GF-D8 (cell line): ENCODE measurements at regions not wholly inside any gene's neighbourhood (a gene's known extent, or its start where the extent isn't known, plus 50 kb on each side); places are given as distances from the start of the nearest gene placed in this dataset.
"Not testable (repeated sequence)": the region's sequence is repeated elsewhere in the genome, so short reads cannot be mapped to it uniquely, and the experiment has no call there.

Experiments
- DNase-seq: peaks from one replicate; lab custom pipeline; 2025; lab: John Stamatoyannopoulos, UW

DNA sequence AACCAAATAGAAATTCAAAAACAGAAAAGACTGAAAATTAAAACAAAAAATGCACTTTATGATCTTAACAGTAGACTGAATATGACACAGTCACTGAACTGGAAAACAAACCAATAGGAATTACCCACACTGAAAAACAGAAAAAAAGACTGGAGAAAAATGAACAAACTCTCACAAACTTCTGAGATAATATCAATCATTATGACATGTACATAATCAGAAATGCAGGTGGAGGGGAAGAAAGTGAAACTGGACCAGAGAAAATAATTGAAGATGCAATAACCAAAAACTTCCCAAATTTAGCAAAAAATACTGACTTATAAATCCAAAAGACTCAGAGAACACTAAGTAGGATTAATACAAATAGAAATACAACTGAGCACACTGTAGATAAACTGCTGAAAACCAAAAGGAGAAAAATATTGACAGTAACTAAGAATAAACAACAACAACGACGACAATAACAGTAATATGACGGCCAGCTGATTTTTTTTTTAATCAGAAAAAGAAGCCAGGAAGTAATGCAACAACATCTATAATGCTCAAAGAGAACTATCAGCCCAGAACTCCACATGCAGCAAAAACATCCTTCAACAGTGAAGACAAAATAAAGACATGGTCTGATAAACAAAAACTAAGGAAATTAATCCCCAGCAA, 108.1 kb downstream of the ZFAND4 start:
- DNase-seq: no peak

DNA sequence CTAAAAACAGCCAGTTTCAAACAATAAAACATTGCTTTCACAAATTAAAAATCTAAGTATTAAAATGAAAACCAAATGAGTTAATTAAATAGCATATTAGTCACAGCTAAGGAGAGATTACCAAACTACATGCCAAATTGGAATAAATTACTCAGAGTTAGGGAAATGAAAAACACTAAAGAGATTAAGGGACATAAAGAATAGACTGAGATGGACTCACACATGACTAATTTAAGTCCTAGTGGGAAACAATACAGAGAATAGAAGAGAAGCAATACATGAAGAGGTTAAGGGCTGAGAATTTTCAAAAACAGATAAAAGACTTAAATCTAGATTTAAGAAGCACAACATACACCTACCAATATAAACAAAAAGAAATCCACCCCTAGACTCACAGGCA, 110.6 kb downstream of the ZFAND4 start:
- no peak for DNase-seq

DNA sequence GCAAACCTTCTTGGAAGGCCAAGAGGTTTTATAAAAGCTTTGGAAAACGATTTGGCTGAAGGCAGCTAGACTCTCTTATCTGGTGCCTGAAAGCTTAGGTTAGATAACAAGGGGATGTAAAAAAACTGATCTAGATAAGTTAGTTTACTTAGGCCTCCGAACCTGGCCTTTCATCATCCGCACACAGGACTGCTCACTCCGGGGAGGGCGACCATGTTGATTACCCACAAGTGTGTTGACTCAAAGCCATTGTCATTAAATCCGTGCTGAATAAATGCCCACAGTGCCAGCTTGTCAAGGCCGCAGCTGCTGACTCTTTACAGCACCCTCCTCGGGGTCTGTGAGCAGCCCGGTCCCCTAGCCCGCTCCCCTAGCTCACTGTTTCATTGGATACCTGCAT, 112.3 kb downstream of the ZFAND4 start:
- DNase-seq: no peak

DNA sequence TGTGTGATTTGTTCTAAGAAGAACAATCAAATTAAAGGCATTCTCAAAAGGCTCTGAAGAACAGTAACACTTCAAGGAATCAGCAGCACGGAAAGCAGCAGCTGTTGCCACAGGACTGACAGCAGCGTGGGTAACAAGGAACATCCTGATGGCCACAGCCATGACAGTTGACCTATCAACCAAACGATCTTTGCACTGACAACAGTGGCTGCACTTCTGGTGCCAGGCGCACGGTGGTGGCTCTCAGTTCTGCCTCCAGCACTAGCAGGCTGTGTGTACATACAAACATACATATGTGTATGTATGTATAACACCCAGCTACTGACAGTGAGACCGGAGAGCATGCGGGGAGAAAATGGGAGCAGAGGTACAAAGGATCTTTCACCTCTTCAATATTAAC, 114.1 kb downstream of the ZFAND4 start:
- DNase-seq: peak; percentile 76

DNA sequence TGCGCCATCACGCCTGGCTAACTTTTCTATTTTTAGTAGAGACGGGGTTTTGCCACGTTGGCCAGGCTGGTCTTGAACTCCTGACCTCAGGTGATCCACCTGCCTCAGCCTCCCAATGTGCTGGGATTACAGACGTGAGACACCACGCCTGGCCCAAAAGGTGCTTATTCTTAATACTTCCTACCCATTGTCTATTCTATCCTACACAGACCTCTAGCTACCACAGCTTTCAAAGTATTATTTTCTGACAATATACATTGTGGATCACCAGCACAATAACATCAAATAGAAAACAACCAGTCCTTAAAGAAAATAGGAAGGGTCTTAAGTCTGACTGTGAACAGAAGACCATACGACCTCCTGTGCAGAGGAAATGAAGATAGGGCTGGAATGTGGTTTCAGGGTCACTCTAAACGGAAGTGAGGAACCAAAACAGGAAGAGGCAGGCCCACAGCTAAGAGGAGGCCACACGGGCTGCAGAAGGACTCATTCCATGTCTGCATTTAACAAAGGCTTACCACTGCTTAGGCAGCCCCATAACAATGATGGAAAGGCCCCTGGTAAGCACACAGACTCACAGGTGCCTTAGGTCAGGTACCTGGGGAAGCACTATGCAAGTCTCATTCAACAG, 115.2 kb downstream of the ZFAND4 start:
- DNase-seq: peak; percentile 87

DNA sequence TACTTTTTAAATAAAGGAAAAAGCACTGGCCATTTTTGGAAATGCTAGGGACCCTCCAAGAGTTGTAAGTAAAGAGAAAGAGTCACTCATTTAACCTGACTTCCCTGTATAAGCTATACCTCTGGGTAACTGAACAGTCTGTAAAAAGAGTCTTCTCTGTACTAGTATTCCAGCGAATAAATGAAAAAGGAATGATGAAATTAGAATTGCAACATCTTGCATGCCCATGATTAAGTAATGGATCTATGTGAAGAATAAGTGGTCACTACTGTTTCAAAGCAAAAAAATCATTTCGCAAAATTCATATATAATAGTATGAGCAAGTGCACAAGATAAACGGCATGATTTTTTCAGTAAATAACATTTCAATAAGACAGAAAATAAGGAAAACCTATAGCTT, 116.8 kb downstream of the ZFAND4 start:
- DNase-seq: no peak

DNA sequence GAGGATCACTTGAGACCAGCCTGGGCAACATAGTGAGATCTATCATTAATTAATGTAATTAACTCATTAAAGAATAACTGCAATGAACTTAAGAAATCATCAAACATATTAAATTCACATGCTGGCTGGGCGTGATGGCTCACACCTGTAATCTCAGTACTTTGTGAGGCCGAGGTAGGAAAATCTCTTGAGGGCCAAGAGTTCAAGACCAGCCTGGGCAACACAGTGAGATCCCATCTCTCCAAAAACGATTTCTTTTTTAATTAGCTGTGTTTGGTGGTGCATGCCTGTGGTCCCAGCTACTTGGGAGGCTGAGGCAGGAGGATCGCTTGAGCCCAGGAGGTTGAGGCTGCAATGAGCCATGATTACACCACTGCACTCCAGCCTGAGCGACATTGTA, 117.2 kb downstream of the ZFAND4 start:
- not testable (repeated sequence) for DNase-seq

DNA sequence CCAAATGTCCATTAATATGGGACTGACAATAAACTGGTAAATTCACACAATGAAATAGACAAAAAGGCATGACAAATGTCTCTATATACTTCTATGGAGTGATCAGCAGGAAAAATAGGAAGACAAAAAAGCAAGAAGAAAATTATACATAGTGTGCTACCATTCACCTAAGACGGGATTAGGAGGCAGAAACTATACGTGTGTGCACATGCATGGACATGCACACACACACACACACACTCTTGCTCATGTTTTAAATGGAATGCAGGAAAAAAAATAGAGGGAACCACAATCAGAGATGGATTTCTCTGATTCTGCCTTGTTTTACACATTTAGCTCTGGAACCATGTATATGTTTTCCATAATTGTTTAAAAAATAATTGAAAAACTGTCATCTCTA, 119.0 kb downstream of the ZFAND4 start:
- DNase-seq: no peak

DNA sequence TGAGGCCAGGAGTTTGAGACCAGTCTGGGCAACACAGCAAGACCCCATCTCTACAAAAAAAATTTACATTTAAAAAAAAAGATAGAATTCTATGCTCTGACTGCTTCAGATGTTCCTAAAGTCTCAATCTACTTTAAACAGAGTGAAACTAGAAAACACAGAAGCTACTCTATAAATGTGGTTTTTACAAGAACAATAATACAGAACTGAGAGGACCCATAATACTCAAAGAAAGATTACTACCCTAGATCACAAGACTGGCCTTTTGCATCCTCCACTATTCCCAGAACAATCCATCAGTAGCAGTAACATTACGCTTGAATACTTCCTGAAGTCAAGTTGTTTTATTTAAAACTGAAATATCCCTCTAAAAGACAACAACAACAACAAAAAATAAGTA, 119.4 kb downstream of the ZFAND4 start:
- no peak for DNase-seq

DNA sequence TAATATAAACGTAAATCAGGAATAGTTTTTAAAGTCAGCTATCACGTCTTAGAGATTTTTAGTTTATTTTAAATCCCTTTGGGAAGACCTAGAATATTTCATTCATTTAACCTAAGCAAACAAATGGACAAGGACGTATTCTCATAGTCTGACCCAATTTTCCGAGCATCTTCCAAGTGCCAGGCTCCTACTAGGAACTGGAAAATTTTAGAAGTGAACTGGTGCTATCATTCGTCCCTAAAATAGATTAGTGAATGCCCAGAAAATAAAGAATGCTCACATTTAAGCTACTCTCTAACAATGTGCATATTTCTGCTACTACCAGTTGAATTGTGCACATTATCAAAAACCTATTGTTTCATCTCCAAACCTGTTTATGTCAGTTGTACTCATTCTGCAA, 120.1 kb downstream of the ZFAND4 start:
- no peak for DNase-seq

DNA sequence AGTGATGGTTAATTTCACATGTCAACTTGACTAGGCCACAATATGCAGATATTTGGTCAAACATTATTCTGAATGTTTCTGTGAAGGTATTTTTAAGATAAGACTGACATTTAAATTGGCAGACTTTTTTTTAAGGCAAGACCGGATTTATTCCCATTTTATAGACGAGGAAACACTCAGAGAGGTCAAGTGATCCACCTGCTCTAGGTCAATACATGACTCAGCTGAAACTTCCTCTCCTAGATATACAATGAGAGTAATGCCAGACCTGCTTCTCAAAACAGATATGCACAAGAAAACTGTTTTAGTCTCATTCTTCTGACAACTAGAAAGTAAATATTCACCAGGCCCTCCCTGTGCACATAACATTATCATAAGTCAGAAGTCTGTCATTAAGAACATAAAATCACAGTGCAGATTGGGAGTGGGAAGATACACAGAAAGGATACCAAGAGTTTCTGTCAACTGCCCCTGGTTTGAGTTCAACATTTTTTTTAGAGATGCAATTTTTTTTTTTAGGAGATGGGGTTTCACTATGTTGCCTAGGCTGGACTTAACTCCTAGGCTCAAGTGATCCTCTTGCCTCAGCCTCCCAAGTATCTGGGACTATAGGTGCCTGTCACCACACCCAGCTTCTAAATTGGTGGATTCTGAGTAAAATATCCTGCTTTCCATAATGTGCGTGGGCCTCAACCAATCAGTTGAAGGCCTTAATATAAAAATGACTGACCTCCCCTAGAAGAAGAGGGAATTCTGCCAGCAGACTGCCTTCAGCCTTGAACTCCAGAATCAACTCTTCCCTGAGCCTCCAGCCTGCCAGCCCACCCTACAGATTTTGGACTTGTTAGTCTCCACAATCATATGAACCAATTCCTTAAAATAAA, 121.4 kb downstream of the ZFAND4 start:
- no peak for DNase-seq

DNA sequence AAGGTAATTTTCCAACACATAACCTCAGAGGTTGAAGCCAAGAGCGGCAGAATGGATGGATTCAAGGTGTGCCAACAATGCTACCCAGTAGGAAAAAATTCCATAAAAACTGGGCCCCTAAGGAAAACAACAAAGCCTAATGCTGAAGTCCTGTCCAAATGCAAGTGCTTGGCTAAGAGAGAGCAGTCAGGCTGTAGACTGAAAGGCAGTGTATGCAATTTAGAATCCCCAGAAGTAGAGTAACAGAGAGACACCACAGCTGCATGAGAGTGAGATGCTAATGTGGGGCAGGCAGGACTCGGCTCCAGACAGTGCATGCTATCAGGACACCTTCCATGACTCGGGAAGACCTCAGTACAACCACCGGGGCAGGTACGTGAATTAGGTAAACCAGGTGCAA, 124.5 kb downstream of the ZFAND4 start:
- no peak for DNase-seq

DNA sequence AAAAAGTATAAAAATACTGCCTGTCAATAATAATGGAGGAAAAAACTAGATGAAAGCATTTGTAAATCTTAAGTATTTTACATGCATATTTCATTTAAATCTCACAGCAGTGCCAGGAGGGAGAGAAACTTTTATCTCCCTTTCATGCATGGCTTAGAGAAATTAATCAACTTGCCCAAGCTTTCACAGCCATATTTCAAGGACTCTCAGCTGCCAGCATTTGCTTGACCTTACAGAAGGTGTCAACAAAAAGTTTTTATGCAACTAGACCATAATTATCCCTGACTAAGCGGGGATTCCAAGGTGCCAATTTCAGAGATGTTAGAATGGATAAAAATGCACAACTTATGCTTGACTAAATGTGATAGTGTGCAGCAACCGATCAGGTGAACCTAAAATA, 125.4 kb downstream of the ZFAND4 start:
- DNase-seq: no peak

DNA sequence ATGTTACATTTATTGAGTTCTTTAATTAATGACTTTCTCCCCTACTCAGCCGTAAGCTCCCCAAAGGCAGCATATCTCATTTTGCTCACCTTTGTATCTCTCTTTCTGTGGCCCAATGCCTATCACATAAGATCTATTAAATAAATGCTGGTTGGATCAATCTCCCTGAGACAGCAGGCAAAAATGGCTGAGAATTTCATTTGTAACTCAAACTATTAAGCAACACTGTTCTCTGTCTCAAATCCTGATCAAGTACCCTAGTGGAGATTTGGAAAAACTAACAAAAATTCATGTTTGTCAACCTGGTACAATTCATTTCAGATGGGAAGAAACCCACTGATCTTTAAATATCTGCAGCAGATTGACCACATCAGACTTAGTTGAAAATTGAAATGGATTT, 127.4 kb downstream of the ZFAND4 start:
- DNase-seq: no peak

DNA sequence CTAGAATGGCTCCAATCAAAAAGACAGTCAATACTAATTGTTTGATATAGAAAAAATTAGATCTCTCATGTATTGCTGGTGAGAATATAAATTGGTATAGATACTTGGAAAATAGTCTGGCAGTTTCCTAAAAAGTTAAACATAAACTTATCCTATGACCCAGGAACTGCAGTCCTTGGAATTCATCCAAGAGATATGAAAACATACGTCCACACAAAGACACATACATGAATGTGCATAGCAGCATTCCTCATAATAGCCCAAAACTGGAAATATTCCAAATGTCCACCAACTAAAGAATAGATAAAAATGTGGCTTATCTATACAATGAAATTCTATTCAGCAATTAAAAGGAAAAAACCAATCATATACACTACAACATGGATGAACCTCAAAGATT, 128.4 kb downstream of the ZFAND4 start:
- DNase-seq: no peak

DNA sequence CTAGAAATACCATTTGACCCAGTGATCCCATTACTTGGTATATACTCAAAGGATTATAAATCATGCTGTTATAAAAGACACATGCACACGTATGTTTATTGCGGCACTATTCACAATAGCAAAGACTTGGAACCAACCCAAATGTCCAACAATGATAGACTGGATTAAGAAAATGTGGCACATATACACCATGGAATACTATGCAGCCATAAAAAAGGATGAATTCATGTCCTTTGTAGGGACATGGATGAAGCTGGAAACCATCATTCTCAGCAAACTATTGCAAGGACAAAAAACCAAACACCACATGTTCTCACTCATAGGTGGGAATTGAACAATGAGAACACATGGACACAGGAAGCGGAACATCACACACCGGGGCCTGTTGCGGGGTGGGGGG, 131.5 kb downstream of the ZFAND4 start:
- not testable (repeated sequence) for DNase-seq

DNA sequence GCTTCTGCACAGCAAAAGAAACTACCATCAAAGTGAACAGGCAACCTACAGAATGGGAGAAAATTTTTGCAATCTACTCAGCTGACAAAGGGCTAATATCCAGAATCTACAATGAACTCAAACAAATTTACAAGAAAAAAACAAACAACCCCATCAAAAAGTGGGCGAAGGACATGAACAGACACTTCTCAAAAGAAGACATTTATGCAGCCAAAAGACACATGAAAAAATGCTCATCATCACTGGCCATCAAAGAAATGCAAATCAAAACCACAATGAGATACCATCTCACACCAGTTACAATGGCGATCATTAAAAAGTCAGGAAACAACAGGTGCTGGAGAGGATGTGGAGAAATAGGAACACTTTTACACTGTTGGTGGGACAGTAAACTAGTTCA, 132.0 kb downstream of the ZFAND4 start:
- not testable (repeated sequence) for DNase-seq

DNA sequence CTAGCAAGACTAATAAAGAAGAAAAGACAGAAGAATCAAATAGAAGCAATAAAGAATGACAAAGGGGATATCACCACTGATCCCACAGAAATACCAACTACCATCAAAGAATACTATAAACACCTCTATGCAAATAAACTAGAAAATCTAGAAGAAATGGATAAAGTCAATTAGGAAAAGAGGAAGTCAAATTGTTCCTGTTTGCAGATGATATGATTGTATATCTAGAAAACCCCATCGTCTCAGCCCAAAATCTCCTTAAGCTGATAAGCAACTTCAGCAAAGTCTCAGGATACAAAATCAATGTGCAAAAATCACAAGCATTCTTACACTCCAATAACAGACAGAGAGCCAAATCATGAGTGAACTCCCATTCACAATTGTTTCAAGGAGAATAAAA, 133.0 kb downstream of the ZFAND4 start:
- not testable (repeated sequence) for DNase-seq

DNA sequence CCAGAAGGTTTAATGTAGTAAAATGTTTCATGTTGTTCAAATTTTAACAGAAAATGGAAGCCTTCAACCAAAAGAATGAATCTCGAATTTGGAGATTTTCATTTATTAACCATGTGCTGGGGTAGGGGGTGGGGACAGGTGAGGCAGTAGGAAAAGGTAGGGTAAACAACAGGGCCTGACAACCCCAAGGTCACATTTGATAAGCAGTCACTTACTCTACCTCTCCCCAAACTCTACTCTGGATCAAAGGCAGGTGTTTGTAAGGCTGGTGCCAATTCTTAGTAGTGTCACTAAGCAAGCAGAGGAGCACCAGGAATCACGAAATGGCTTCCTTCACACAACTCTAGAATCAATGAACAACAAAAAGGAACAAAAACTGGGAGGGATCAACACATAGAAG, 138.0 kb downstream of the ZFAND4 start:
- no peak for DNase-seq

DNA sequence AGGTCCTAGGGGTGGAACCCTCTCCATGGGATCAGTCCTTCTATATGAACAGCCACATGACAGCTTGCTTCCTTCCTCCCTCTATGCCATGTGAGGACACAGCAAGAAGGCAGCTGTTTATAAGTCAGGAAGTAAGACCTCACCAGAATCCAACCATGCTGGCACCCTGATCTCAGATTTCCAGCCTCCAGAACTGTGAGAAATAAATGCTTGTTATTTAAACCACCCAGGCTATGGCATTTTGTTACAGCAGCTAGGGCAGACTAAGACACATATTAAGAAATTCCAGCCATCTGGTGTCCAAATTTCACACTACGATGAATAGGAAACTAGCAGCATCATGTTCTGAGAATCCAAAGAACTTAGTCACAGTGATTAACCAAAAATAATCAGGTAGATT, 140.1 kb downstream of the ZFAND4 start:
- peak; percentile 49 for DNase-seq

DNA sequence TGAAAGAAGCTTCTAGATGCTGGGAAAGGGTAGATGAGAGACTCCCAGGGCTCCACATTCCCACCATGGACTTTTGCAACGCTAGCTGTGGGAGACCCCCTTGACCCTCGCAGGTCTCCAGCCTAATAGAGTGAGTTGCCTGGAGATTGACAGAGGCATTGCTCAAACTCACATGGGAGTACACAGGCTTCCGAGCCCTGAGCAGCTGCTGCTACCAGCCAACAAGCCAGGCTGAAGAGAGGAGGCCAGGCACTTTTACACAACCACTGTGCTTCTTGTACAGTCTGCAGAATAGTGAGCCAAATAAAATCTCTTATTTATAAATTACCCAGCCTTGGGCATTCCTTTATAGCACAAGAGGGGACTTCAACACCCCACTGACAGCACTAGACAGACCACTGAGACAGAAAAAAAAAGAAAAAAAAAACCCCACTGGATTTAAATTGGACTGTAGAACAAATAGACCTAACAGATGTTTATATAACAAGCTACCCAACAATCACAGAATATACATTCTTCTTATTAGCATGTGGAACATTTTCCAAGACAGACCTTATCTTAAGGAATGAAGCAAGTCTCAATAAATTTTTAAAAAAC, 146.2 kb downstream of the ZFAND4 start:
- DNase-seq: no peak

DNA sequence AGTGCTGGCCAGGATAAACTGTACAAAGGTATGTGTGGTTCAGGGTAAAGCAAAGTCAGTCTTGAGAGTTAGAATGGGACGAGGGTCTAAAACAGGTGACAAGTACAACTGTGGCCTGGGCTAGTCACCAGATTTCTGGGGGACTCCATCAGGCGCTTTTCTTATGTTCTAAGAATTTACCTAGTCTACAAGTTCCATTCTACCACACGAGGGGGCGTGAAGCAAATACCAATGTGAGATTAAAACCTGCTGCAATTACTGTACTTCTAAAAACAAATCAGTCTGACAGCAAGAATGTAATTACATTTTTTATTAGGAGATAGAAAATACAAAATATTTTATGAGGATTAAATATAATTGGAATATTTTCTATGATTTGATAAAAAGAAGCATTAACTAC, 146.5 kb downstream of the ALOX5 start:
- DNase-seq: no peak

DNA sequence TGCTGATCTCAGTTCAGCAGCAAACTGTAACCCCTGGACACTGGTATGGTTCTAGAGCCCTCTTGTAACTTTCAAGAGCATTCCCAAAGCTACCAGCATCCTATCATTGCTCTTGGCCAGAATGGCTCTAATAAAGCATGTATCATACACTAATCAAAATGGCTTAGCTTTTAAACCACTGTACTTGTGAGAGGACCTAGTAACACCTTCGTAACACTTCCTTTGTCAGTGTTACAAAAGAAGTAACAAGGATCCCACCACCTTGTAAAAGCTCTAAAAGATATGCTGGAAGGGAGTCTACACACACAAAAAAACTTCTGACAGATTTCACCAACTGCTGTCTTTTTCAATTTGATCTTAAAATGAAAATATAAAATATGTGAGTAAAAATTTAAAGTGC, 144.7 kb downstream of the ALOX5 start:
- DNase-seq: no peak
